HepG2 (cell line): ENCODE measurements at regions not wholly inside any gene's neighbourhood (a gene's known extent, or its start where the extent isn't known, plus 50 kb on each side); places are given as distances from the start of the nearest gene placed in this dataset.

ENCODE experiments used
- ATAC-seq: fragments of 200-7000 bp; cut with Tn5 transposase; 3 replicates; pipeline ENCODE4 v1.9.1; 2020; ENCODE audit warnings: mild to moderate bottlenecking, moderate library complexity
- BruUV-seq: library from RNA; stranded (reverse); fragments of 400-500 nt; replicated peaks from 2 replicates; lab custom pipeline; 2021; lab: Mats Ljungman, UMichigan
- CTCF ChIA-PET: fragments of 300-600 bp; formaldehyde crosslinking; extraction: SDS; loops from one replicate; lab custom pipeline; 2021; ENCODE audit warnings: low total read pairs, inconsistent platforms, low intra/inter-chr PET ratio; lab: Yijun Ruan, JAX
- POLR2A ChIA-PET: fragments of 350-600 bp; sonication (Branson Sonifier 250); formaldehyde crosslinking; loops from one replicate; lab custom pipeline; 2020; ENCODE audit warnings: antibody characterized with exemption, inconsistent platforms; lab: Yijun Ruan, JAX
- DNase-seq: peaks from one replicate; pipeline ENCODE4 v3.0.0-alpha.2; 2015; ENCODE audit warnings: low spot score
- FAIRE-seq: peaks from 3 replicates; lab custom pipeline; 2011; peaks lifted over from hg19 to GRCh38; lab: Jason Lieb, UNC
- H2AFZ ChIP-seq: one replicate; pipeline ENCODE4 v1.6.1; 2011; ENCODE audit warnings: low read length, inconsistent platforms
- H3K27ac ChIP-seq: fragments of 300-600 bp; 3 replicates; pipeline ENCODE4 v1.8.0; 2011; ENCODE audit warnings: mixed run types, mild to moderate bottlenecking, mixed read lengths, low read length, inconsistent platforms; ENCODE audit not compliant: insufficient read depth; ENCODE audit errors: extremely low read length
- H3K27me3 ChIP-seq, 2 experiments: fragments of 200-600 bp in 1 of 2; 2 replicates in 1 of 2; 3 replicates in 1 of 2; pipeline versions ENCODE4 v1.6.0 to v1.8.0; 2011; ENCODE audit warnings: low read length in 2 of 2, mild to moderate bottlenecking in 2 of 2, moderate library complexity in 2 of 2, inconsistent platforms in 1 of 2; ENCODE audit not compliant: insufficient read depth in 2 of 2, control insufficient read depth in 1 of 2
- H3K36me3 ChIP-seq, 2 experiments: fragments of 200-600 bp in 1 of 2; replicated peaks in 1 of 2; 2 replicates in 1 of 2; 3 replicates in 1 of 2; pipeline versions ENCODE4 v1.5.1 to v1.8.0; 2011; ENCODE audit warnings: low read length in 2 of 2, inconsistent platforms in 1 of 2; ENCODE audit not compliant: insufficient read depth in 2 of 2, control insufficient read depth in 1 of 2
- H3K4me1 ChIP-seq: 2 replicates; pipeline ENCODE4 v1.5.1; 2012; ENCODE audit warnings: low read length, inconsistent platforms; ENCODE audit not compliant: insufficient read depth
- H3K4me2 ChIP-seq: 2 replicates; pipeline ENCODE4 v1.6.0; 2011; ENCODE audit warnings: low read depth, low read length, inconsistent platforms
- H3K4me3 ChIP-seq, 3 experiments: fragments of 200-600 bp in 1 of 3; sonication (generic), shearing (Covaris generic) in 1 of 3; replicated peaks in 1 of 3; 2 replicates each; pipeline ENCODE4 v1.5.1; 2011 to 2016; ENCODE audit warnings: low read length in 3 of 3, inconsistent platforms in 2 of 3, low read depth in 2 of 3, mild to moderate bottlenecking in 2 of 3, control low read depth in 1 of 3, mixed read lengths in 1 of 3; ENCODE audit not compliant: insufficient read depth in 1 of 3
- H3K79me2 ChIP-seq: one replicate; pipeline ENCODE4 v1.6.1; 2011; ENCODE audit warnings: low read length, inconsistent platforms; ENCODE audit not compliant: insufficient read depth
- H3K9ac ChIP-seq: 2 replicates; pipeline ENCODE4 v1.6.0; 2011; ENCODE audit warnings: mild to moderate bottlenecking, low read depth, low read length, inconsistent platforms; ENCODE audit not compliant: insufficient read depth
- H3K9me3 ChIP-seq: 2 replicates; pipeline ENCODE4 v1.5.1; 2012; ENCODE audit warnings: mild to moderate bottlenecking, low read length
- H4K20me1 ChIP-seq: 2 replicates; pipeline ENCODE4 v1.6.0; 2011; ENCODE audit warnings: inconsistent platforms, mild to moderate bottlenecking, low read length, moderate library complexity; ENCODE audit not compliant: insufficient read depth
- AGO1 ChIP-seq: fragments of 200-400 bp; formaldehyde crosslinking; IDR thresholded peaks from 2 replicates; pipeline ENCODE4 v1.6.1; 2017; ENCODE audit warnings: mild to moderate bottlenecking, low read depth, low read length, moderate library complexity; ENCODE audit not compliant: poor library complexity, severe bottlenecking
- CBX5 ChIP-seq: sonication (generic); formaldehyde crosslinking; IDR thresholded peaks from 2 replicates; pipeline ENCODE4 v1.4.0; 2020; ENCODE audit warnings: missing genetic modification reagents, borderline replicate concordance
- EP300 ChIP-seq, 3 experiments: sonication (generic) in 1 of 3; formaldehyde crosslinking in 1 of 3; IDR thresholded peaks; 2 replicates each; pipeline versions ENCODE4 v1.5.1 to v1.6.1; 2011 to 2020; ENCODE audit warnings: low read depth in 2 of 3, low read length in 2 of 3, borderline replicate concordance in 1 of 3, improper control_type of control experiment in 1 of 3, mild to moderate bottlenecking in 1 of 3, missing genetic modification reagents in 1 of 3, moderate library complexity in 1 of 3
- ESRRA ChIP-seq: sonication (generic); formaldehyde crosslinking; IDR thresholded peaks from 2 replicates; pipeline ENCODE4 v1.5.1; 2020; ENCODE audit warnings: mild to moderate bottlenecking, low read depth, missing genetic modification reagents
- HOXA5 ChIP-seq: sonication (generic); formaldehyde crosslinking; IDR thresholded peaks from 2 replicates; pipeline ENCODE4 v1.4.0; 2020; ENCODE audit warnings: missing genetic modification reagents
- ONECUT2 ChIP-seq: sonication (generic); formaldehyde crosslinking; IDR thresholded peaks from 2 replicates; pipeline ENCODE4 v1.4.0; 2020; ENCODE audit warnings: missing genetic modification reagents
- POLR2A ChIP-seq, 2 experiments: IDR thresholded peaks; 2 replicates each; pipeline ENCODE4 v1.6.1; 2011; ENCODE audit warnings: low read depth in 2 of 2, low read length in 2 of 2, mild to moderate bottlenecking in 1 of 2, moderate library complexity in 1 of 2; ENCODE audit not compliant: insufficient read depth in 1 of 2
- SP140L ChIP-seq: sonication (generic); formaldehyde crosslinking; IDR thresholded peaks from 2 replicates; pipeline ENCODE4 v1.4.0; 2020; ENCODE audit warnings: missing genetic modification reagents, borderline replicate concordance
- SUZ12 ChIP-seq: fragments of 150-350 bp; IDR thresholded peaks from 2 replicates; pipeline ENCODE4 v1.6.1; 2014; ENCODE audit warnings: low read depth, low read length
- U2AF1 ChIP-seq: fragments of 200-400 bp; formaldehyde crosslinking; optimal IDR thresholded peaks from 2 replicates; pipeline ENCODE3; 2017; ENCODE audit warnings: mild to moderate bottlenecking, low read depth, low read length
- ZFP82 ChIP-seq: sonication (generic); formaldehyde crosslinking; IDR thresholded peaks from 2 replicates; pipeline ENCODE4 v1.5.1; 2020; ENCODE audit warnings: mild to moderate bottlenecking, missing genetic modification reagents, borderline replicate concordance
- ZNF564 ChIP-seq: sonication (generic); formaldehyde crosslinking; IDR thresholded peaks from 2 replicates; pipeline ENCODE4 v1.8.1; 2023; ENCODE audit warnings: mild to moderate bottlenecking, missing genetic modification reagents
- ZNF598 ChIP-seq: sonication (generic); formaldehyde crosslinking; IDR thresholded peaks from 2 replicates; pipeline ENCODE4 v1.5.1; 2020; ENCODE audit warnings: mild to moderate bottlenecking, missing genetic modification reagents, borderline replicate concordance
- ZNF660 ChIP-seq: sonication (generic); formaldehyde crosslinking; IDR thresholded peaks from 2 replicates; pipeline ENCODE4 v1.5.1; 2020; ENCODE audit warnings: mild to moderate bottlenecking, low read depth, missing genetic modification reagents, borderline replicate concordance
- WGBS: methylation state at CpG from one replicate; pipeline ENCODE4 v1.1.6; 2017; ENCODE audit warnings: low lambda C conversion rate; 5-methylcytosine and 5-hydroxymethylcytosine counted together
- in situ Hi-C: cut with HindIII; loops from 2 replicates; pipeline ENCODE4 v1.10.0; 2017; ENCODE audit warnings: low pct_unique_long_range_greater_than_20kb; ENCODE audit not compliant: extremely low pct_ligation_motif_present
- intact Hi-C: fragments of 100-400 bp; cut with micrococcal nuclease; formaldehyde crosslinking; loops from one replicate; pipeline ENCODE4 v1.10.0; 2022; ENCODE audit not compliant: unreplicated experiment
- TF ChIP-seq, protein P1 (sequence below): sonication (generic); formaldehyde crosslinking; IDR thresholded peaks from 2 replicates; pipeline ENCODE4 v1.4.0; 2020; ENCODE audit warnings: mild to moderate bottlenecking, missing genetic modification reagents
- TF ChIP-seq, protein P2 (sequence below): IDR thresholded peaks from 2 replicates; pipeline ENCODE4 v1.6.1; 2016

GRCh38 chr9:135216791-135217441 is 129.4 kb downstream of the OLFM1 start:
- H3K79me2 ChIP-seq = no peaks in the 10 kb centered on the region
- no peak for FAIRE-seq
- no peak for DNase-seq
- H3K4me2 ChIP-seq = no peak overlapping the region
- TF ChIP-seq CBX5 (CRISPR knock-in tag) (no peak), U2AF1 (no peak), SP140L (CRISPR knock-in tag) (no peak), HOXA5 (no peak), EP300 (IDR thresholded peaks at IDR 0.05; ENCODE audit: low read depth in 2 of 2, low read length in 2 of 2) (no peak), EP300 (CRISPR knock-in tag; IDR thresholded peaks at IDR 0.05; ENCODE audit: borderline replicate concordance) (no peak), ESRRA (CRISPR knock-in tag) (no peak), ONECUT2 (no peak), ZNF564 (no peak), ZNF598 (CRISPR knock-in tag) (no peak), SUZ12 (no peak), POLR2A (IDR thresholded peaks at IDR 0.05; ENCODE audit: insufficient read depth in 1 of 2, low read depth in 2 of 2, low read length in 2 of 2) (no peak), ZFP82 (CRISPR knock-in tag) (no peak), ZNF660 (CRISPR knock-in tag) (no peak), AGO1 (no peak)
- TF ChIP-seq, protein P1, sequence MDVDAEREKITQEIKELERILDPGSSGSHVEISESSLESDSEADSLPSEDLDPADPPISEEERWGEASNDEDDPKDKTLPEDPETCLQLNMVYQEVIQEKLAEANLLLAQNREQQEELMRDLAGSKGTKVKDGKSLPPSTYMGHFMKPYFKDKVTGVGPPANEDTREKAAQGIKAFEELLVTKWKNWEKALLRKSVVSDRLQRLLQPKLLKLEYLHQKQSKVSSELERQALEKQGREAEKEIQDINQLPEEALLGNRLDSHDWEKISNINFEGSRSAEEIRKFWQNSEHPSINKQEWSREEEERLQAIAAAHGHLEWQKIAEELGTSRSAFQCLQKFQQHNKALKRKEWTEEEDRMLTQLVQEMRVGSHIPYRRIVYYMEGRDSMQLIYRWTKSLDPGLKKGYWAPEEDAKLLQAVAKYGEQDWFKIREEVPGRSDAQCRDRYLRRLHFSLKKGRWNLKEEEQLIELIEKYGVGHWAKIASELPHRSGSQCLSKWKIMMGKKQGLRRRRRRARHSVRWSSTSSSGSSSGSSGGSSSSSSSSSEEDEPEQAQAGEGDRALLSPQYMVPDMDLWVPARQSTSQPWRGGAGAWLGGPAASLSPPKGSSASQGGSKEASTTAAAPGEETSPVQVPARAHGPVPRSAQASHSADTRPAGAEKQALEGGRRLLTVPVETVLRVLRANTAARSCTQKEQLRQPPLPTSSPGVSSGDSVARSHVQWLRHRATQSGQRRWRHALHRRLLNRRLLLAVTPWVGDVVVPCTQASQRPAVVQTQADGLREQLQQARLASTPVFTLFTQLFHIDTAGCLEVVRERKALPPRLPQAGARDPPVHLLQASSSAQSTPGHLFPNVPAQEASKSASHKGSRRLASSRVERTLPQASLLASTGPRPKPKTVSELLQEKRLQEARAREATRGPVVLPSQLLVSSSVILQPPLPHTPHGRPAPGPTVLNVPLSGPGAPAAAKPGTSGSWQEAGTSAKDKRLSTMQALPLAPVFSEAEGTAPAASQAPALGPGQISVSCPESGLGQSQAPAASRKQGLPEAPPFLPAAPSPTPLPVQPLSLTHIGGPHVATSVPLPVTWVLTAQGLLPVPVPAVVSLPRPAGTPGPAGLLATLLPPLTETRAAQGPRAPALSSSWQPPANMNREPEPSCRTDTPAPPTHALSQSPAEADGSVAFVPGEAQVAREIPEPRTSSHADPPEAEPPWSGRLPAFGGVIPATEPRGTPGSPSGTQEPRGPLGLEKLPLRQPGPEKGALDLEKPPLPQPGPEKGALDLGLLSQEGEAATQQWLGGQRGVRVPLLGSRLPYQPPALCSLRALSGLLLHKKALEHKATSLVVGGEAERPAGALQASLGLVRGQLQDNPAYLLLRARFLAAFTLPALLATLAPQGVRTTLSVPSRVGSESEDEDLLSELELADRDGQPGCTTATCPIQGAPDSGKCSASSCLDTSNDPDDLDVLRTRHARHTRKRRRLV (CRISPR knock-in tag) = no peak
- TF ChIP-seq, protein P2, sequence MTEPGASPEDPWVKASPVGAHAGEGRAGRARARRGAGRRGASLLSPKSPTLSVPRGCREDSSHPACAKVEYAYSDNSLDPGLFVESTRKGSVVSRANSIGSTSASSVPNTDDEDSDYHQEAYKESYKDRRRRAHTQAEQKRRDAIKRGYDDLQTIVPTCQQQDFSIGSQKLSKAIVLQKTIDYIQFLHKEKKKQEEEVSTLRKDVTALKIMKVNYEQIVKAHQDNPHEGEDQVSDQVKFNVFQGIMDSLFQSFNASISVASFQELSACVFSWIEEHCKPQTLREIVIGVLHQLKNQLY (CRISPR knock-in tag) = no peak
- H3K27ac ChIP-seq = no peak overlapping the region
- in situ Hi-C loops (no loop called here), intact Hi-C loops (no loop called here)
- CTCF ChIA-PET = no interaction called here
- no peak overlapping the region for H3K4me3 ChIP-seq
- no peaks in the 10 kb centered on the region for H3K36me3 ChIP-seq
- peaks cover 11 to 81% of the 10 kb centered on the region in 2 experiments; a peak in 3 of 5 replicates for H3K27me3 ChIP-seq
- no peak overlapping the region for H2AFZ ChIP-seq
- whole genome bisulfite sequencing = 44% methylated on average over 22 of the region's 22 CpGs
- no peaks in the 10 kb centered on the region for H3K4me1 ChIP-seq
- no TSS peak for BruUV-seq
- H3K9me3 ChIP-seq = no peaks in the 10 kb centered on the region
- POLR2A ChIA-PET = no interaction called here
- no peak overlapping the region for H3K9ac ChIP-seq
- no peaks in the 10 kb centered on the region for H4K20me1 ChIP-seq
- ATAC-seq = no peak
